CD4-positive, alpha-beta T cell treated with Interferon alpha-2 for 1 hour (primary cell): ENCODE measurements at regions not wholly inside any gene's neighbourhood (a gene's known extent, or its start where the extent isn't known, plus 50 kb on each side); places are given as distances from the start of the nearest gene placed in this dataset.
"Not testable (repeated sequence)": the region's sequence is repeated elsewhere in the genome, so short reads cannot be mapped to it uniquely, and the experiment has no call there.

Source experiments
- DNase-seq, 2 donors: peaks; one replicate each; pipeline ENCODE4 v3.0.0-alpha.2; 2020 to 2022

- DNase-seq = no peak
Measured at GRCh38 chr6:10343320-10343719, 71.6 kb downstream of the TFAP2A start.

- DNase-seq = no peak
Measured at GRCh38 chr6:10341605-10342004, 73.3 kb downstream of the TFAP2A start.

GRCh38 chr6:10338151-10338550 is 76.7 kb downstream of the TFAP2A start:
- DNase-seq = no peak

- not testable (repeated sequence) for DNase-seq
Measured at GRCh38 chr6:10337376-10337775, 77.5 kb downstream of the TFAP2A start.

DNA sequence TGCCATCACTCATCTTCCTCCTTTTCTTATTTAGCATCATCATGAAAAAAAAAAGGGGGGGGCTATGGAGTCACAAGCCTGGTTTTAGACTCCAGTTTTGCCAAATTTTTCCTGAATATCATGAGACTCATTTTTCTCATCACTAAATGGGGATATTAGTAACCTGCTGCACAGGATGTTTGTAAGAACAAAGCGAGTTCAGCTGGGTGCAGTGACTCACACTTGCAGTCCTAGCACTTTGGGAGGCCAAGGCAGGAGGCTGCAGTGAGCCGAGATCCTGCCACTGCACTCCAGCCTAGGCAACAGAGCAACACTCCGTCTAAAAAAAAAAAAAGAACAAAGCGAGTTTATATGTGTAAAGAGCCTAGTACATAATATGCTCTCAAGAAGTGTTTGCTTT is 82.8 kb downstream of the TFAP2A start:
- DNase-seq = no peak

DNA sequence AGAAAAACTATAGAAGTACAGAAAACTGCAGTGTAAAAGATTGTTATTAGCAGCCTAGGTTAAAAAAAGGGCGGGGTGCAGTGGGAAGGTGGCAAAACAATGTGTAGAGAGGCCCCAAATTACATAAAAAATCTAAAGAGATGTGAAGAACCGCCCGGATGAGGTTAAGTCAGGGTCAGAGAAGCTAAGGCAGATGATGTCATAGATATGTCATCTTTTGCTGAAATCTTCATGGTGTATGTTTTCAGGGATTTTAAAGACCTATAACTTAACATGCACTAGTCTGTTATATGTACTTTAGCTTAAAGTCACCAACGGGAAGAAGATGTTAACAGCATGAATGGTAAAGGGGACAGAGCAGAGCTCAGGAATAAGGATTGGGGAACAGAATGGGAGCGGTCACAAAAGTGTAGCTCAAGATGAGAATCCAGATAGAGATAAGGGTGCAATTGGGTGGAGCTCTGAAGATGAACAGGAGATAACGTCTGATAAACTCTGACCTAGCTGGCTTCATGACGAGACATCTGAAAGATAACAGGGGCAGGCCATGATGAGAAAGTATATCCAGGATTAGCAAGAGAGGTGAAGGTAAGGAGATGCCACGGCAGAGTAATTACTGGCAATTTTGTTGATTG is 83.4 kb downstream of the TFAP2A start:
- DNase-seq = no peak

GRCh38 chr6:10330515-10330914 is 84.4 kb downstream of the TFAP2A start:
- no peak for DNase-seq

- no peak for DNase-seq
Measured at GRCh38 chr6:10323018-10323417, 91.9 kb downstream of the TFAP2A start.

GRCh38 chr6:10320291-10320690 is 94.6 kb downstream of the TFAP2A start:
- no peak for DNase-seq

- no peak for DNase-seq
Measured at GRCh38 chr6:10316373-10316721, 98.5 kb downstream of the TFAP2A start.

DNA sequence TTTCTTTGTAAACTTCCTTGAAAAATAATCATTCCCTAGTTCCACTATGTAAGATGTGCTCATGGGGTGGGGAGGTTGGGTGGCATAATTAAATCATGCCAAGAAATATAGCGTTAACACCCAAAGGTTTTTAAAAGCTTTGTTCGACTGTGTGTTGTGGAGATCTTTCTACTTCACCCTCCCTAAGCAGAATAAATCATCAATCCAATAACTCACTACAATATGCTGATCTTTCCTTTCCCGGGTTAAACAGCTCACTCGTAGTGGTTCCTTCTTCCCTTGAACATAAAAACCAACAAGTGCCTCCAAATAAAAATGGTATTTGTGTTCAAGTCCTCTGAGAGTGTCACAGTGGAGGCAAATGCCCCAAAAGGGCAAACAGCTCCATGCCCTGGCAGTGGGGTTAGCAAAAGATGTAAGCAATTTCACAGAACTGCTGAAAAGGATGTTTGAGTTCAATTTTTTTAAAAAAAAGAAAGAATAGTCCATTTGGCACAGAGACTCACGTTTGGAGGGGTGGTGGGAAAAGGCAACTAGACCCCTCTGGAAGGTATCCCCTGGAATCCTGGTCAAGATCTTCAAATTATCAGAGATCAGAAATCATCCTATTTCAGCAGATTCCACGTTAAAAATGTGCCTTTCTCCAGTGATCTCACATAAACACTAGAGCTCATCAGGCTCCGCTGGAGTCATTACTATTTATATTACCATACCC is 99.1 kb downstream of the TFAP2A start:
- no peak for DNase-seq

GRCh38 chr6:10315034-10315433 is 99.8 kb downstream of the TFAP2A start:
- DNase-seq = no peak

- DNase-seq = no peak
Measured at GRCh38 chr6:10314163-10314955, 100.5 kb downstream of the TFAP2A start.

DNA sequence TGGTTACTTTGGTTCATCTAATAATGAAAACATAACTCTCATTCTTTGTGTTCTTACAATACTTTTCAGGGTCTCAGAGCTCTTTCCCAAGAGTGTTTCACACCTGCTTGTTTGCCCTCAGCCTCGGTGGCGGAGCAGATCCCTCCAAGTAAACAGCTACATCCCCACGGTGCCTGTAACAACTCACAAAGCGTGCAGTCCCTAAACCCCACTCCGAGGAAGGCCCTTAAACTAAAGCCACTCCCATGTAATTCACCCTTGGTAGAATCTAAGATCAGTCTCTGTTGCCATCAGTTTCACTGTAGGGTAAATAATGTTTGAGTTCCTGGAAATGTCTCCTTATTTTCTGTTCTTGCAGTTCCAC is 101.1 kb downstream of the TFAP2A start:
- no peak for DNase-seq

GRCh38 chr6:10312445-10312844 is 102.4 kb downstream of the TFAP2A start:
- DNase-seq = no peak

- DNase-seq = not testable (repeated sequence)
Measured at GRCh38 chr6:10311546-10312405, 103.1 kb downstream of the TFAP2A start.

DNA sequence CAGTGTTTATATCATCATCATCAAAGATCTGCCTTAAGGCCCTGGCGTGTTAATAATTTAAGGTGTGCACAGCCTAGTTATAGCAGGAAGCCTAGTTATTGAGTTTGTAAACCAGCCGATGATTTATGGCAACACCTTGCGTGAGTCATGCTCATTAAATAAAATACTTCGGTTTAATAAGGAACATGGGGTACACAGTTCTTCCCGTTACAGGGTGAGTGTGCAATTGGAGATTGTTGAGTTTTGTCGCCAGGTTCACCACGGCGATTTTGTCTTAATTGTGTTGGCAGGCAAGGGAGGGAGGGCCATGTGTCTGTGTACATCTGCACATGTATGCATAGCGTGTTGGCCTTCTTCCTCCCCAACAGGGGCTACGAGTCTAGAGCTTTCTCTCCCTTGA is 104.0 kb downstream of the TFAP2A start:
- no peak for DNase-seq

DNA sequence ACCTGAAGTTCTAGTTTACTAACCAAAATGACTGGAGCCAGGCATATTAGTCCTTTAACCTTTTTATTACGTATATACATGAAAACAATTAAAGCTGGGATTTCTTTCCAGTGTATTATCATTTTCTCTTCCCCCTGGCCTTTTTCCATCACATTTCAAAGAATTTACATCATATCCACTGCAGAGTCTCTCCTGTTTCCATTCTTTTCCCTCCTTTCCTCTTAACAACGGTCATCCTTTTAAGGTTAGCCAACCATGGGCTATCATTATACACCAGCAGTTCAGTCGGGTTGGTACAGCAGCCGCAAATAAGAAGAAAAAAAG is 104.6 kb downstream of the TFAP2A start:
- no peak for DNase-seq

GRCh38 chr6:10309457-10310329 is 105.2 kb downstream of the TFAP2A start:
- DNase-seq = no peak

- DNase-seq = no peak
Measured at GRCh38 chr6:10307476-10307875, 107.4 kb downstream of the TFAP2A start.

DNA sequence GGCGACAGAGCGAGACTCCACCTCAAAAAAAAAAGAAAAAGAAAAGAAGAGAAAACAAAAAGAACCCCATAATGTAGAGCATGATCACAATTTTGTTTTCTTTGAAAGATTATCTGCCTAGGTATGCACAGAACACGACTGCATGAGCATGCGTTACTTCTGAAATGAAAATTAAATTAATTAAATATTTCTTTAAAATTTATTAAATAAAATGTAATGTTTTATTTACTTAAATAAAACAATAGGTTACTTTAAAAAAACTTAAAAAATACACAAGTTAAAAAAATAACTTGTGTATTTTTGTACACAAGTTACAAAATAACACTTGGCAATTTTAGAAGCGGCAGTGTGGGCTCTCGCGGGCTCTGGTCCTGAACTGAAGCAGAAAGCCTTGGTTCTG is 107.8 kb downstream of the TFAP2A start:
- DNase-seq = no peak

DNA sequence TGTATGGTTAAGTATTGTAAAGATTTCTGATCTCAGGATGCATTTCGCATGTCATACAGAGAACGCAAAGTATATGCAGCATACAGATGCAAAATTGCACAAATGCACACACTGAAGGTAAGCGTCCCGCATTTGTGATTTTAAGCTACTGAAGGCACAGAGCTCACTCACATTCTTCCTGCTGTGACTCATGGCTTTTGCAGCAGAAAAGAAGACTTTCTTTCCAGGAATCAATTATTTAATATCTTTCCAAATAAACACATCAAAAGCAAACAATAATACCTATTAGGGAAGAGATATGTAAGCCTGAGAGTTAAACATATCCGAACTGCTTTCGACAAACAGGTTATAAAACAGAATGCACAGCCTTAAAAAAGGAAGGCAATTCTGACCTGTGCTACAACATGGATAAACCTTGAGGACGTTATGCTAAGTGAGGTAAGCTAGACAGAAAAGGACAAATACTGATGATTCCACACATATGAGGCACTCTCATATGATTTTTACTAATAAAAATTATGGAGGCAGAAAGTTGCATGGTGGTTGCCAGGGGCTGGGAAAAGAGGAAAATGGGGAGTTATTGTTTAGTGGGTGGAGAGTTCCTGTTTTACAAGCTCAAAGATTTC is 109.0 kb downstream of the TFAP2A start:
- DNase-seq = no peak
